ENCODE measurements at regions not wholly inside any gene's neighbourhood (a gene's known extent, or its start where the extent isn't known, plus 50 kb on each side); places are given as distances from the start of the nearest gene placed in this dataset.

DNA sequence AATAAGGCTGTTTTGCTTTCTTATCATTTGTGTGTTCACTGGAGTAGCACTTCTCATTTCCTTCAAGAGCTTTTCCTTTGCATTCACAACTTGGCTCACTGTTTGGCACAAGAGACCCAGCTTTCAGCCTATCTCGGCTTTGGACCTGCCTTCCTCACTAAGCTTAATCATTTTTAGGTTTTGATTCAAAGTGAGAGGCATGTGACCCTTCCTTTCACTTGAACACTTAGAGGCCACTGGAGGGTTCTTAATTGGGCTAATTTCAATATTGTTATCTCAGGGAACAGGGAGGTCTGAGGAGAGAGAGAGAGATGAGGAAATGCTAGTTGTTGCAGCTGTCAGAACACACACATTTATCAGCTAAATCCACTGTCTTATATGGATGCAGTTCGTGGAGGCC is 82.9 kb upstream of the SCAF8 start:
- H3K9ac ChIP-seq (ENCODE audit: extremely low read depth, insufficient read length, low read length), result no peak overlapping the region
- no peak overlapping the region for H3K14ac ChIP-seq (ENCODE audit: insufficient read depth, low read length)
- H4K91ac ChIP-seq (ENCODE audit: insufficient read length, low read depth, low read length), result no peak overlapping the region
- H3K4me2 ChIP-seq (ENCODE audit: insufficient read depth, insufficient read length, low read length), result no peak overlapping the region
- no peak overlapping the region for H3K23ac ChIP-seq (ENCODE audit: insufficient read length, low read depth, low read length)
- no peaks in the 10 kb centered on the region for H3K36me3 Mint-ChIP-seq (ENCODE audit: insufficient read depth in 1 of 3, low read depth in 3 of 3)
- H3K4me1 ChIP-seq (ENCODE audit: insufficient read depth, low read length), result no peaks in the 10 kb centered on the region
- no peaks in the 10 kb centered on the region for H3K23me2 ChIP-seq (ENCODE audit: insufficient read length, low read depth, low read length, poor library complexity, severe bottlenecking)
- no CpG with 5 or more reads among the region's 2 CpGs for WGBS (ENCODE audit: extremely low coverage, insufficient read length, low lambda C conversion rate)
- H3K4ac ChIP-seq (ENCODE audit: low read depth, low read length), result no peak overlapping the region
- no peak for DNase-seq
- no peaks in the 10 kb centered on the region for H3K9me3 Mint-ChIP-seq
- H4K20me1 ChIP-seq (ENCODE audit: control insufficient read depth, insufficient read depth, insufficient read length), result no peaks in the 10 kb centered on the region
- peaks cover 4 to 6% of the 10 kb centered on the region in 2 experiments; a peak in 3 of 4 replicates for H3K4me1 Mint-ChIP-seq
- no peak overlapping the region for H3K27ac ChIP-seq (ENCODE audit: insufficient read length, low read depth, low read length)
- H4K5ac ChIP-seq (ENCODE audit: insufficient read length, low read depth, low read length), result no peak overlapping the region
- no peaks in the 10 kb centered on the region for H3K79me1 ChIP-seq (ENCODE audit: insufficient read depth, low read depth, low read length, poor library complexity, severe bottlenecking)
- no peak overlapping the region for H3T11ph ChIP-seq (ENCODE audit: low read length)
- H3K27me3 Mint-ChIP-seq (ENCODE audit: low read depth), result no peaks in the 10 kb centered on the region
- no peak overlapping the region for H3K56ac ChIP-seq (ENCODE audit: insufficient read length, low read depth, low read length)
- no peak overlapping the region for H2BK120ac ChIP-seq (ENCODE audit: low read depth, low read length, poor library complexity, severe bottlenecking)
- H3K27me3 ChIP-seq (ENCODE audit: insufficient read depth, low read length), result no peaks in the 10 kb centered on the region
- no peak overlapping the region for H3K4me3 Mint-ChIP-seq
- H3K18ac ChIP-seq (ENCODE audit: insufficient read length, low read depth, low read length), result no peak overlapping the region
- no peak overlapping the region for H2AFZ ChIP-seq (ENCODE audit: low read length)
- no peak overlapping the region for H2BK5ac ChIP-seq (ENCODE audit: insufficient read length, low read length)
- no peak overlapping the region for H3K27ac Mint-ChIP-seq
- no peak overlapping the region for H2BK15ac ChIP-seq (ENCODE audit: low read depth, low read length)
- no peak overlapping the region for H2BK12ac ChIP-seq (ENCODE audit: insufficient read length, low read depth, low read length)
- H2BK20ac ChIP-seq (ENCODE audit: low read depth, low read length, poor library complexity, severe bottlenecking), result no peak overlapping the region
- H4K8ac ChIP-seq (replicated peaks; ENCODE audit: insufficient read length, low read depth, low read length), result no peak overlapping the region
- TF ChIP-seq, protein P1, sequence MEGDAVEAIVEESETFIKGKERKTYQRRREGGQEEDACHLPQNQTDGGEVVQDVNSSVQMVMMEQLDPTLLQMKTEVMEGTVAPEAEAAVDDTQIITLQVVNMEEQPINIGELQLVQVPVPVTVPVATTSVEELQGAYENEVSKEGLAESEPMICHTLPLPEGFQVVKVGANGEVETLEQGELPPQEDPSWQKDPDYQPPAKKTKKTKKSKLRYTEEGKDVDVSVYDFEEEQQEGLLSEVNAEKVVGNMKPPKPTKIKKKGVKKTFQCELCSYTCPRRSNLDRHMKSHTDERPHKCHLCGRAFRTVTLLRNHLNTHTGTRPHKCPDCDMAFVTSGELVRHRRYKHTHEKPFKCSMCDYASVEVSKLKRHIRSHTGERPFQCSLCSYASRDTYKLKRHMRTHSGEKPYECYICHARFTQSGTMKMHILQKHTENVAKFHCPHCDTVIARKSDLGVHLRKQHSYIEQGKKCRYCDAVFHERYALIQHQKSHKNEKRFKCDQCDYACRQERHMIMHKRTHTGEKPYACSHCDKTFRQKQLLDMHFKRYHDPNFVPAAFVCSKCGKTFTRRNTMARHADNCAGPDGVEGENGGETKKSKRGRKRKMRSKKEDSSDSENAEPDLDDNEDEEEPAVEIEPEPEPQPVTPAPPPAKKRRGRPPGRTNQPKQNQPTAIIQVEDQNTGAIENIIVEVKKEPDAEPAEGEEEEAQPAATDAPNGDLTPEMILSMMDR (conservative IDR thresholded peaks at IDR 0.05), result no peak
- no peak overlapping the region for H2AK5ac ChIP-seq (ENCODE audit: insufficient read length, low read length)
- H3K9me3 ChIP-seq (ENCODE audit: control insufficient read depth, low read depth, low read length), result no peaks in the 10 kb centered on the region
- no peaks in the 10 kb centered on the region for H3K79me2 ChIP-seq (ENCODE audit: insufficient read depth, low read length)

Data from H9 (cell line).